ENCODE measurements at regions not wholly inside any gene's neighbourhood (a gene's known extent, or its start where the extent isn't known, plus 50 kb on each side); places are given as distances from the start of the nearest gene placed in this dataset.

- H3K27ac Mint-ChIP-seq = no peak overlapping the region
Observed at GRCh38 chr4:189088780-189089179, 851.9 kb upstream of the FRG1 start.

GRCh38 chr4:189090174-189090814 lies 850.4 kb upstream of the FRG1 start:
- H3K4me1 Mint-ChIP-seq (ENCODE audit: low read depth) = no peaks in the 10 kb centered on the region
- peaks cover 7% of the 10 kb centered on the region for H3K9me3 Mint-ChIP-seq

More at GRCh38 chr4:189088780-189089179, 851.9 kb upstream of the FRG1 start:
- no peaks in the 10 kb centered on the region for H3K36me3 Mint-ChIP-seq (ENCODE audit: low read depth)
- no peak for DNase-seq
- H3K9me3 Mint-ChIP-seq = peaks cover 12% of the 10 kb centered on the region
- no peaks in the 10 kb centered on the region for H3K27me3 Mint-ChIP-seq
- H3K4me1 Mint-ChIP-seq (ENCODE audit: low read depth) = no peaks in the 10 kb centered on the region
- no peak overlapping the region for H3K4me3 Mint-ChIP-seq

GRCh38 chr4:189092581-189092980 lies 848.1 kb upstream of the FRG1 start:
- no peak overlapping the region for H3K4me3 Mint-ChIP-seq
- H3K36me3 Mint-ChIP-seq (ENCODE audit: low read depth) = no peaks in the 10 kb centered on the region
- peaks cover 7% of the 10 kb centered on the region for H3K9me3 Mint-ChIP-seq
- H3K4me1 Mint-ChIP-seq (ENCODE audit: low read depth) = no peaks in the 10 kb centered on the region
- H3K27ac Mint-ChIP-seq = no peak overlapping the region
- H3K27me3 Mint-ChIP-seq = no peaks in the 10 kb centered on the region
- DNase-seq = no peak

More at GRCh38 chr4:189090174-189090814, 850.4 kb upstream of the FRG1 start:
- H3K36me3 Mint-ChIP-seq (ENCODE audit: low read depth) = no peaks in the 10 kb centered on the region
- no peaks in the 10 kb centered on the region for H3K27me3 Mint-ChIP-seq
- DNase-seq = no peak
- no peak overlapping the region for H3K27ac Mint-ChIP-seq
- no peak overlapping the region for H3K4me3 Mint-ChIP-seq

GRCh38 chr4:189096108-189096507 lies 844.6 kb upstream of the FRG1 start:
- H3K4me1 Mint-ChIP-seq (ENCODE audit: low read depth) = no peaks in the 10 kb centered on the region
- DNase-seq = no peak
- no peak overlapping the region for H3K4me3 Mint-ChIP-seq
- no peaks in the 10 kb centered on the region for H3K27me3 Mint-ChIP-seq
- no peaks in the 10 kb centered on the region for H3K36me3 Mint-ChIP-seq (ENCODE audit: low read depth)
- peaks cover 12% of the 10 kb centered on the region for H3K9me3 Mint-ChIP-seq
- H3K27ac Mint-ChIP-seq = no peak overlapping the region

- no peaks in the 10 kb centered on the region for H3K27me3 Mint-ChIP-seq
- H3K9me3 Mint-ChIP-seq = peaks cover 12% of the 10 kb centered on the region
- no peak overlapping the region for H3K4me3 Mint-ChIP-seq
- H3K4me1 Mint-ChIP-seq (ENCODE audit: low read depth) = no peaks in the 10 kb centered on the region
- H3K36me3 Mint-ChIP-seq (ENCODE audit: low read depth) = no peaks in the 10 kb centered on the region
- no peak overlapping the region for H3K27ac Mint-ChIP-seq
- no peak for DNase-seq
Observed at GRCh38 chr4:189096717-189097116, 844.0 kb upstream of the FRG1 start.

GRCh38 chr4:189098932-189099696 lies 841.6 kb upstream of the FRG1 start:
- Mint-ChIP-seq H3K4me1 (ENCODE audit: low read depth) (no peaks in the 10 kb centered on the region), H3K36me3 (ENCODE audit: low read depth) (no peaks in the 10 kb centered on the region), H3K9me3 (peaks cover 13% of the 10 kb centered on the region), H3K4me3 (no peak overlapping the region), H3K27me3 (no peaks in the 10 kb centered on the region), H3K27ac (no peak overlapping the region)
- DNase-seq = no peak

GRCh38 chr4:189113389-189113888 lies 827.2 kb upstream of the FRG1 start:
- H3K4me3 Mint-ChIP-seq = no peak overlapping the region
- no peak for DNase-seq

GRCh38 chr4:189117426-189117825 lies 823.2 kb upstream of the FRG1 start:
- peaks cover 13% of the 10 kb centered on the region for H3K9me3 Mint-ChIP-seq
- no peaks in the 10 kb centered on the region for H3K36me3 Mint-ChIP-seq (ENCODE audit: low read depth)
- DNase-seq = no peak
- no peaks in the 10 kb centered on the region for H3K4me1 Mint-ChIP-seq (ENCODE audit: low read depth)
- H3K27me3 Mint-ChIP-seq = no peaks in the 10 kb centered on the region
- H3K4me3 Mint-ChIP-seq = no peak overlapping the region
- H3K27ac Mint-ChIP-seq = no peak overlapping the region

More at GRCh38 chr4:189113389-189113888, 827.2 kb upstream of the FRG1 start:
- Mint-ChIP-seq H3K27ac (no peak overlapping the region), H3K9me3 (peaks cover 4% of the 10 kb centered on the region), H3K36me3 (ENCODE audit: low read depth) (no peaks in the 10 kb centered on the region), H3K4me1 (ENCODE audit: low read depth) (no peaks in the 10 kb centered on the region), H3K27me3 (no peaks in the 10 kb centered on the region)

- H3K9me3 Mint-ChIP-seq = peaks cover 15% of the 10 kb centered on the region
Observed at GRCh38 chr4:189121336-189121735, 819.3 kb upstream of the FRG1 start.

GRCh38 chr4:189124149-189124758 lies 816.4 kb upstream of the FRG1 start:
- DNase-seq = no peak
- Mint-ChIP-seq H3K4me1 (ENCODE audit: low read depth) (no peaks in the 10 kb centered on the region), H3K27me3 (no peaks in the 10 kb centered on the region), H3K9me3 (peaks cover 22% of the 10 kb centered on the region), H3K36me3 (ENCODE audit: low read depth) (no peaks in the 10 kb centered on the region), H3K27ac (no peak overlapping the region), H3K4me3 (no peak overlapping the region)

More at GRCh38 chr4:189121336-189121735, 819.3 kb upstream of the FRG1 start:
- no peak for DNase-seq
- Mint-ChIP-seq H3K4me1 (ENCODE audit: low read depth) (no peaks in the 10 kb centered on the region), H3K27ac (no peak overlapping the region), H3K4me3 (no peak overlapping the region), H3K27me3 (no peaks in the 10 kb centered on the region), H3K36me3 (ENCODE audit: low read depth) (no peaks in the 10 kb centered on the region)

- Mint-ChIP-seq H3K4me3 (no peak overlapping the region), H3K9me3 (peaks cover 22% of the 10 kb centered on the region), H3K27me3 (no peaks in the 10 kb centered on the region), H3K36me3 (ENCODE audit: low read depth) (no peaks in the 10 kb centered on the region), H3K4me1 (ENCODE audit: low read depth) (no peaks in the 10 kb centered on the region), H3K27ac (no peak overlapping the region)
- no peak for DNase-seq
Observed at GRCh38 chr4:189124791-189125190, 815.9 kb upstream of the FRG1 start.

- Mint-ChIP-seq H3K4me3 (no peak overlapping the region), H3K27ac (no peak overlapping the region), H3K27me3 (no peaks in the 10 kb centered on the region), H3K4me1 (ENCODE audit: low read depth) (no peaks in the 10 kb centered on the region), H3K9me3 (peaks cover 16% of the 10 kb centered on the region), H3K36me3 (ENCODE audit: low read depth) (no peaks in the 10 kb centered on the region)
- DNase-seq = no peak
Observed at GRCh38 chr4:189126040-189126439, 814.6 kb upstream of the FRG1 start.

- no peak for DNase-seq
Observed at GRCh38 chr4:189128341-189128740, 812.3 kb upstream of the FRG1 start.

GRCh38 chr4:189129044-189129694 lies 811.5 kb upstream of the FRG1 start:
- Mint-ChIP-seq H3K4me3 (no peak overlapping the region), H3K27ac (no peak overlapping the region), H3K9me3 (peaks cover 17% of the 10 kb centered on the region), H3K36me3 (ENCODE audit: low read depth) (no peaks in the 10 kb centered on the region), H3K27me3 (no peaks in the 10 kb centered on the region), H3K4me1 (ENCODE audit: low read depth) (no peaks in the 10 kb centered on the region)
- DNase-seq = no peak

More at GRCh38 chr4:189128341-189128740, 812.3 kb upstream of the FRG1 start:
- Mint-ChIP-seq H3K27ac (no peak overlapping the region), H3K4me3 (no peak overlapping the region), H3K4me1 (ENCODE audit: low read depth) (no peaks in the 10 kb centered on the region), H3K9me3 (peaks cover 17% of the 10 kb centered on the region), H3K36me3 (ENCODE audit: low read depth) (no peaks in the 10 kb centered on the region), H3K27me3 (no peaks in the 10 kb centered on the region)

Measured in activated T-cell treated with anti-CD3 and anti-CD28 coated beads, Interleukin-2, amount 50 U/mL, for 24 hours (primary cell).